GM21423 (cell line): ENCODE measurements at regions not wholly inside any gene's neighbourhood (a gene's known extent, or its start where the extent isn't known, plus 50 kb on each side); places are given as distances from the start of the nearest gene placed in this dataset.
"Not testable (repeated sequence)": the region's sequence is repeated elsewhere in the genome, so short reads cannot be mapped to it uniquely, and the experiment has no call there.

Experiments
- ATAC-seq: cut with Tn5 transposase; IDR thresholded peaks from one replicate; pipeline ENCODE4 v1.9.1; 2021; ENCODE audit warnings: mild to moderate bottlenecking, moderate library complexity; ENCODE audit not compliant: unreplicated experiment

- ATAC-seq = no peak
Measured at GRCh38 chr12:131529196-131530040, 181.5 kb upstream of the SFSWAP start.

GRCh38 chr12:131530041-131530332, 180.9 kb upstream of the SFSWAP start:
- ATAC-seq = no peak

DNA sequence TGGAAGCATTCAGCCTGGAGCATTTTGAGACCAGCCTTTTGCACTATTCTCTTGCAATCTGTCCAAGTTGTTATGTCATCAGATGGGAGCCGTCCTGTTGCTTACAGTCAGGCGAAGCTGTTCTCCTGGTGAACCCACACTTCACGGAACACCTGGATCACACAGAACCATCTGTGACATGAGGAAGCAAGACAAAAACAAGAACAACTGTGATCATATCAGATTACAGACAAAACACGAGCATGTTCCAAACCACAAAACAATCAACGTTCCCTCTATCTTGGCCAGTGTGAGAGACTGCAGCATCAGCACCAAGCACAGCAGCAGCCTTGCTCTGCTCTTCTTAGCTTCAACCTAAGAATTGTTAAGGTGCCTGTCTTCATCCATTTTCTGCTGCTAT, 180.5 kb upstream of the SFSWAP start:
- no peak for ATAC-seq

- no peak for ATAC-seq
Measured at GRCh38 chr12:131533139-131533538, 177.8 kb upstream of the SFSWAP start.

DNA sequence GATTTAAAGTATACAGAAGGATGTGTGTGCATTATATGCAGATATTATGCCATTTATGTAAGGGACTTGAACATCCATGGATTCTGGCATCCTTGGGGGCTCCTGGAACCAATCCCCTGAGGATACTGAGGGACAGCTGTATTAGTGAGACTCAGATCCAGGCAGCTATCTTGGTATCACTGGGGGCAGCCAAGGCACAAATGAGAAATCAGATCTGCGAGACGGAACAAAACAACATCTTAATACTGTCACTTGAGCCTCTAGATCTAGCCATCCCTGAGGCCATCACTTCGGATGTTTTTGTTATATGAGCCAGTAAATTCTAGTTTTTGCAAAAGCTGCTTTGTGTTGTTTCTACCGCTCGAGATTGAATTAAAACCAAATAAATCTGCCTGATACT, 175.1 kb upstream of the SFSWAP start:
- ATAC-seq = no peak

- ATAC-seq = no peak
Measured at GRCh38 chr12:131536337-131536736, 174.6 kb upstream of the SFSWAP start.

DNA sequence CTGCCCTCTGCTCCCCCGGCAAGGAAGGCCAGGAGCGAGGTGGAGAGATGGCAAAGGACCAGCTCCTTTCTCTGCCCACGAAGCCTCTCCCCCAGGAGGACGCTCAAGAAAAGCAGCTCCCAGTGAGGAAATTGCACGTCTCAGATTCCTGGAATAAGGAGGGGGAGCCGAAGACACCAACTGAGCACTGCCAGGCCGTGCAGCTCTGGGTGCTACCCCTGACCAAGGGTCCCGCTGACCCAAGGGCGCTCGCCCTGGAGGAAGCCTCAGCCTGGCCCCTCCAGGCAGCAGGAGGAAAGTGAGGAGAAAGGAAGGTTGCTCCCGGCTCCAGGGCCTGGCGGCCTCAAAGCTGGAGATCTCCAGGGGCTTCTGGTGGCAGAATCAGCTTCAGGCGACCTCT, 174.1 kb upstream of the SFSWAP start:
- ATAC-seq = no peak

DNA sequence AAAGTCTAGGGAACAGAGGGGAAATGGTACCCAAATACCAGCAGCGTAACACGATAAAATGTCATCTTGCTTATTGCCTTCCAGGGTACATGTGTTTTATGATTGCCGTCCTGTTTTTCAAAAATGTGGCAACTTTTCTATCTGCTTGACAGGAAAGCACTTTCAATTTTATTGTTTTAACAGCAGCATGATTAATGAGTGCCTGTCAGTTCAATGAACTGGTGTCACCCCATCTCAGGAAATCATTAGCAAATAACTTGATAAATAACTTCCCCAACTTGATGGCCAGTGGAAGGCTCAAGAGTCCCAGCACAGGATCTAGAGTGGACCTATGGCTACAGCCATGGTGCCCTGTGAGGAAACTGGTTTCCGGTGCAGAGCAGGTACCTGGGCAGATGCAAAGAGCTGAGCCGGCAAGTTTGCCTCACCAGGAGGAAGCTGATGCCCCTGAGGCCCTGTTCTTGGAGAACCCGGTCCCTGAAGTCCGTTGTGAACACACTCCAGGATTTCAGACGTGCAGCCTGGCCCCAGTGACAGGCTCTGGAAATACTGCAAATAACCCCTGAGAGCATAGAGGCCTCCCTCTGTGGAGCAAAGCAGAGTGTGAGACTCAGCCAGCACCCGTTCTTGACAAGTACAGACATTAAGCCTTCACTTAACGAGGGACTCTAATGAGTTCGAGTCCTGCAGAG, 173.5 kb upstream of the SFSWAP start:
- ATAC-seq = no peak

GRCh38 chr12:131539381-131539780, 171.5 kb upstream of the SFSWAP start:
- no peak for ATAC-seq

GRCh38 chr12:131540138-131540623, 170.7 kb upstream of the SFSWAP start:
- no peak for ATAC-seq

DNA sequence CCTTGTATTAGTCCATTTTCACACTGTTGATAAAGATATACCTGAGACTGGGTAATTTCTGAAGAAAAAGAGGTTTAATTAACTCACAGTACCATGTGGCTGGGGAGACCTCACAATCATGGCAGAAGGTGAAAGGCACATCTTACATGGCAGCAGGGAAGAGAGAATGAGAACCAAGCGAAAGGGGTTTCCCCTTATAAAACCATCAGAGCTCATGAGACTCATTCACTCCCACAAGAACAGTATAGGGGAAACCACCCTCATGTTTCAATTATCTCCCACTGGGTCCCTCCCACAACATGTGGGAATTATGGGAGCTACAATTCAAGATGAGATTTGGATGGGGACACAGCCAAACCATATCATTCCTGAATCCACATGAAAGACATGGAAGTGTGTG, 169.4 kb upstream of the SFSWAP start:
- not testable (repeated sequence) for ATAC-seq

DNA sequence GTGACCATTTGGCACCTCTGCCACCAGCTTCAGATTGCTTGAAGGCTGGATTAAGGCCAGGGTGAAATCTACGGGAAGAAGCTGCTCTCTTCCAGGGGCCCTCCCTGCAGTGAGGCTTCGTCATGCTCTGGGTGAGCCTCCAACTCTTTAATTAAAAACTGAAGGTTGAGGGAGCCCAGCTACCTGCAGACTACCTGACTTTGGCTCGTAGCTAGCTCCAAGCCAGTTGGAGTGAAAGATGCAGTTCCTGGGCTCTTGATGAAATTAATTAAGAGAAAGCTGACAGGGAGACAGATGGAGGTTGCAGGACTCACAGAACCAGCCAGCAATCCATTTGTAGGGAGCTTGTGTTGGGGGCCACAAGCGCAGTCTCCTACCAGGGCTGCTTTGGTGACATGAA, 168.5 kb upstream of the SFSWAP start:
- no peak for ATAC-seq

- ATAC-seq = no peak
Measured at GRCh38 chr12:131543040-131543439, 167.8 kb upstream of the SFSWAP start.

GRCh38 chr12:131547555-131547954, 163.3 kb upstream of the SFSWAP start:
- no peak for ATAC-seq

GRCh38 chr12:131550121-131550520, 160.8 kb upstream of the SFSWAP start:
- ATAC-seq = no peak

DNA sequence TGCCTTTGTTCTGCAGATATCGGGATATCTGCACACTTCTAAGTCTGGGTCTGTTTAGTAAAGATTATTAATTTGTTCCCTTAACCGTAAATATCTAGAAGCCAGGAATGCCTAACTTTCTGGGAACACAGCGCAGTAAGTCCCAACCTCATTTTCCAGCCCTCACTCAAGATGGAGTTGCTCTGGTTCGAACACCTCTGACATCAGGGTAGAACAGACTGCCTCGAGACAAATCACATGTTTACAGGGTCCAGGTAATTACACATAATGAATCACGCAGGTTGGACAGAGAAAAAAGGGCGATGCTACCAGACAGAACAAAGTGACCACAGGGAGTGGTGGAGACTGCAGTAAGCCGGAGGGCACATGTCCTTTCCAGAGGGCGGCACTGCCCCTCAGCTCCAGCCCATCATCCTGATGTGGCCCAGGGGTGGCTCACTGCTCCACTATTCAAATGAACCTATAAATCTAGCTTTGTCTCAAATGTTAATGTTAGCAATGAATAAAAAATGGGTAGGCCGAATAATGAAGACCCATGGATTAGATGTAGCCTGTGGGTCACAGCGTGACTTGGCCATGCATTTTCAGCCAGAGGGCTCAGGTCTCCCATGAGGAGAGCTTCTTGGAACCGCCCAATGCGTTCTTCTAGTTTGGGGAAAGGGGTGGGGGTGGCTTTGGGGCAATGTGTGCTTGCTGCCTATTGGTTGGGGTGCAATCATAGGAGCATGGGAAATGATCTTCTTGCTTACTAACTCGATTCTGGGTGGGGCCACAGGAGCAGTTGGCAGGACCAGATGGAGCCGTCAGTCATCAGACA, 159.0 kb upstream of the SFSWAP start:
- ATAC-seq = no peak

GRCh38 chr12:131552492-131552863, 158.4 kb upstream of the SFSWAP start:
- no peak for ATAC-seq

DNA sequence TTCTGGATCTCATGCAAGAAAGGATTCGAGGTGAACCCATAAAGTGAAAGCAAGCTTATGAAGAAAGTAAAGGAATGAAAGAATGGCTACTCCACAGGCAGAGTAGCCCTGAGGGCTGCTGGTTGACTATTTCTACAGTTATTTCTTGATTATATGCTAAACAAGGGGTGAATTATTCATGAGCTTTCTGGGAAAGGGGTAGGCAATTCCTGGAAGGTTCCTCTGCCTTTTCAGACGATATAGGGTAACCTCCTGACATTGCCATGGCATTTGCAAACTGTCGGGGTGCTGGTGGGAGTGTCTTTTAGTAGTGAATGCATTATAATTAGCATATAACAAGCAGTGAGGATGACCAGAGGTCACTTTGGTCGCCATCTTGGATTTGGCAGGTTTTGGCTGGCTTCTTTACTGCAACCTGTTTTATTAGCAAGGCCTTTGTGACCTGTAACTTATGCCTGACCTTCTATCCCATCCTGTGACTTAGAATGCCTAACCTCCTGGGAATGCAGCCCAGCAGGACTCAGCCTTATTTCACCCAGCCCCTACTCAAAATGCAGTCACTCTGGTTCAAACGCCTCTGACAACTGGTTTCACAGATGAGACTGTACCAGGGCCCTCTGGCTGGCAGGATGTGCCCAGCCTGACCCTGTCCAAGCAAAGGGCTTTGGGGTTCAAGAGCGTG, 157.7 kb upstream of the SFSWAP start:
- ATAC-seq = no peak

- ATAC-seq = no peak
Measured at GRCh38 chr12:131555197-131555846, 155.6 kb upstream of the SFSWAP start.

GRCh38 chr12:131555866-131556265, 155.0 kb upstream of the SFSWAP start:
- ATAC-seq = no peak
